ENCODE measurements at regions not wholly inside any gene's neighbourhood (a gene's known extent, or its start where the extent isn't known, plus 50 kb on each side); places are given as distances from the start of the nearest gene placed in this dataset.

GRCh38 chr5:81808106-81808505, 57.2 kb upstream of the SSBP2 start (continued):
- TF ChIP-seq GMEB2 (CRISPR knock-in tag; IDR thresholded peaks at IDR 0.05; ENCODE audit: low read depth) (no peak), ZFP62 (CRISPR knock-in tag; IDR thresholded peaks at IDR 0.05) (no peak), TEAD3 (CRISPR knock-in tag; optimal IDR thresholded peaks at IDR 0.05; ENCODE audit: borderline replicate concordance) (no peak), ZNF263 (CRISPR knock-in tag; IDR thresholded peaks at IDR 0.05) (no peak), ZNF350 (CRISPR knock-in tag; IDR thresholded peaks at IDR 0.05; ENCODE audit: borderline replicate concordance, low read depth) (no peak), RARG (CRISPR knock-in tag; IDR thresholded peaks at IDR 0.05; ENCODE audit: low read depth) (no peak), ARNTL (CRISPR knock-in tag; IDR thresholded peaks at IDR 0.05) (no peak)

GRCh38 chr5:81805086-81805485, 54.2 kb upstream of the SSBP2 start:
- no peak overlapping the region for H2AFZ ChIP-seq (ENCODE audit: low read length)
- in situ Hi-C loops (cut with HindIII; ENCODE audit: extremely low pct_ligation_motif_present, low pct_unique_long_range_greater_than_20kb): no loop called here
- no peaks in the 10 kb centered on the region for H3K27me3 ChIP-seq (ENCODE audit: control insufficient read depth in 1 of 2, insufficient read depth in 2 of 2, low read length in 2 of 2)
- no peak overlapping the region for H3K27ac ChIP-seq (ENCODE audit: extremely low read length, insufficient read depth, low read length)
- no peaks in the 10 kb centered on the region for H4K20me1 ChIP-seq (ENCODE audit: insufficient read depth, low read length)
- ChIA-PET CTCF (ENCODE audit: low intra/inter-chr PET ratio, low total read pairs) (no interaction called here), POLR2A (no interaction called here)
- no peaks in the 10 kb centered on the region for H3K36me3 ChIP-seq (replicated peaks in 1 of 2; ENCODE audit: control insufficient read depth in 1 of 2, insufficient read depth in 2 of 2, low read length in 2 of 2)
- ATAC-seq: no peak
- no peaks in the 10 kb centered on the region for H3K9me3 ChIP-seq (ENCODE audit: low read length)
- no peak overlapping the region for H3K4me2 ChIP-seq (ENCODE audit: low read depth, low read length)
- no peak overlapping the region for H3K9ac ChIP-seq (ENCODE audit: insufficient read depth, low read depth, low read length)
- H3K4me3 ChIP-seq (replicated peaks in 1 of 3; ENCODE audit: insufficient read depth in 1 of 3, low read depth in 2 of 3, low read length in 3 of 3): no peak overlapping the region
- no TSS peak for BruUV-seq (replicated peaks)
- H3K79me2 ChIP-seq (ENCODE audit: insufficient read depth, low read length): no peaks in the 10 kb centered on the region
- no peaks in the 10 kb centered on the region for H3K4me1 ChIP-seq (ENCODE audit: insufficient read depth, low read length)
- no peak for DNase-seq (ENCODE audit: low spot score)
- no peak for FAIRE-seq
- intact Hi-C loops (cut with micrococcal nuclease; ENCODE audit: unreplicated experiment): no loop called here
- no peak for TF ChIP-seq PHF5A (CRISPR knock-in tag; IDR thresholded peaks at IDR 0.05; ENCODE audit: low read depth, unreplicated experiment)
- no peak for TF ChIP-seq NR0B2 (CRISPR knock-in tag; IDR thresholded peaks at IDR 0.05)
- TF ChIP-seq NR2F1 (CRISPR knock-in tag; IDR thresholded peaks at IDR 0.05): no peak
- TF ChIP-seq MEIS1 (CRISPR knock-in tag; IDR thresholded peaks at IDR 0.05; ENCODE audit: borderline replicate concordance): no peak
- TF ChIP-seq PRPF4 (IDR thresholded peaks at IDR 0.05; ENCODE audit: low read depth, low read length, poor library complexity, severe bottlenecking): no peak
- no peak for TF ChIP-seq ZNF839 (CRISPR knock-in tag; IDR thresholded peaks at IDR 0.05; ENCODE audit: borderline replicate concordance)
- TF ChIP-seq ZNF407 (CRISPR knock-in tag; IDR thresholded peaks at IDR 0.05; ENCODE audit: not compliant biosample characterization): no peak
- TF ChIP-seq IKZF4 (CRISPR knock-in tag; IDR thresholded peaks at IDR 0.05; ENCODE audit: borderline replicate concordance, low read depth, not compliant biosample characterization): no peak

Data from HepG2 (cell line).